G401.6 (cell line): ENCODE measurements at regions not wholly inside any gene's neighbourhood (a gene's known extent, or its start where the extent isn't known, plus 50 kb on each side); places are given as distances from the start of the nearest gene placed in this dataset.

Experiments
- FAIRE-seq: peaks from 2 replicates; lab custom pipeline; 2012; peaks lifted over from hg19 to GRCh38; lab: Jason Lieb, UNC

DNA sequence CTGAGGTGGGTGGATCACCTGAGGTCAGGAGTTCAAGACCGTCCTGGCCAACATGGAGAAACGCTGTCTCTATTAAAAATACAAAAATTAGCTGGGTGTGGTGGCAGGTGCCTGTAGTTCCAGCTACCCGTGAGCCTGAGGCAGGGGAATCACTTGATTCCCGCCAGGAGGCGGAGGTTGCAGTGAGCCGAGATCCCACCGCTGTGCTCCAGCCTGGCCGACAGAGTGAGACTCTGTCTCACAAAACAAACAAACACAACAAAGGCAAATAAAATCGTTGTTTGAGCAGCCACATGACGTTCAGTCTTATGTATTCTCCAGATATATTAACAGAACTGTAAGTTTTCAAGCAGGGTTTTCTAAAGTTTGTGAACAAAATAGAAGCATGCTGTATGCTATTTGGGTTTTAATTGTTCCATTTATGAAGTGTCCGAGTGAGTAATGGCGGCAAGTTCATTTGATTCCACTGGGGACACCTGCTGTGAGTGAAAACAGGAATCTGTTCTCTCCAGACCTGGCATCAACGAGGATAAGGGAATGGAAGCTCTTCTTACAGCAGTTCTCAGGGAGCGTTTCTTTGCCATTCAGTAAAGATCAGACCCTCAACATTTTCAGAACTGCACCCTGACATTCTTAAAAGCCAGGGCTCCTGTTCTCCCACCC lies 122.5 kb upstream of the PITRM1 start:
- no peak for FAIRE-seq

GRCh38 chr10:3293581-3294431 lies 121.2 kb upstream of the PITRM1 start:
- no peak for FAIRE-seq

DNA sequence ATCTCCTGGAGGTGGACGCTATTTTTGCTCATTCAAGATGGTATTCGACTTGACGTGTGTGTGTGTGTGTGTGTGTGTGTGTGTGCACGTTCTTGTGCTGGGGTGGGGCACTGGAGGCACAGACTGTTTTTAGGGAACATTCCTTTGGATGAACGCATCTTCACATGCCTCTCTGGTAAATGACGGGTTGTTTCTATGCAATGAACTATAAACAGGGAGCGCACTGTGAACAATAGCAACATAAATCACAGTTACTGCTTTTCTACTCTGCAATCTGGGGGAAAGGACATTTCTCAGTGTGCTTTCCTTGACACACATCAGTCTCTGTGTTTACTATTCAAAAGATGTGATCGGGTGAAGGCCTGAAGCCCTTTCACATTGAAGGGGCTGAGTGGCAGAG lies 120.1 kb upstream of the PITRM1 start:
- no peak for FAIRE-seq

GRCh38 chr10:3290550-3290949 lies 118.0 kb upstream of the PITRM1 start:
- FAIRE-seq, result no peak

DNA sequence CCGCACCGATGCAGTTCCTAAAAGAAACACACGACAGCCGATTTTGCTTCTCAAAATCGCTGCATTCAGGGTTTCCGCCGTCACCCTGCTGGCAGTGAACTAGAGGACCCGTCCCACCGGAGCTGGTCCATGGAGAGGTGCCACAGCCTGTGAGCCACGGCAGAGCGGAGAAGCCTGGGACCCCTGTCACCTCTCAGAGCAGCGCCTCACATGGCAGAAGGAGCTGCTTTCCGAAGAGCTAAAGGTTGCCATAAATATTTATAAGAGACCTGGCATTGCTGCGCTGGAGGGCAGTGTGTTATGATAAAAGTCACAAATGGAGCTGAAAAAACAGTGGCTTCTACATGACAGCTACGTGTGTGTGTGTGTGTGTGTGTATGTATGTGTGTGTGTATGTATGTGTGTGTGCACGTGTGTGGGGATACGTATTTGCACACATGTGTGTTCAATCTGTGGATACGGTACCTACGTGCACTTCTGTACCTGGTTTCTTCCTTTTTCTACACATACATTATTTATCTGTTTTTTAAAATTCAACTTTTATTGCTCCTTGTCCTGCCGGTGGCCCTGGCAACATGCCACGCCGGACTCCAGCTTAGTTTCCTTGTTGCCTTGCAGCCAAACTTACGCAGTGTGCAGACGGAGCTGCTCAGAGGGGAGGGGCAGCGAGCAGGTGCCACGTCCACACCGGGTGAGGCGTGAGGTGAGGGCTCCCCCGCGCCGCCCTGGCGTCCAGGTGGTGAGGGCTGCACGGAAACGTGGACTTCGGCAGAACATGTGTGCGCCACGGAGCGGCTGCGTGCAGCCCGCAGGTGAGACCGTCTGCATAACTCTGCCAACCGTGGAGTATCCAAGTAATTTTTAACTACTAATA lies 115.2 kb upstream of the PITRM1 start:
- no peak for FAIRE-seq

DNA sequence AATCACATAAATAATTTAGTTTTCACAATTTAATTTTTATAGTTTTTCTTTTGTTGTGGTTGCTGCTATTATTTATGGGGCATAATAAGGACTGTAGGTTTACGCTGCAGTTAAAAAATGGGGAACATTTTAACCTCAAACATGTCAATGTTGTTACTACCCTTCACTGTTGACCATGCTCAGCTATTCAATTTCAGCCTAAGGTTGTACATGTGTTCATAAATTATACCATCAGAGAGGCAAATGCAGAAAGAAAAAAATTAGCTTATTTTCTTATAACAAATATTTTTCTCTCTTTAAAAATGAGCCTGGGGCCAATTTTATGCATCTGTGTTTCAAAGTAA lies 110.1 kb upstream of the PITRM1 start:
- FAIRE-seq, result no peak

DNA sequence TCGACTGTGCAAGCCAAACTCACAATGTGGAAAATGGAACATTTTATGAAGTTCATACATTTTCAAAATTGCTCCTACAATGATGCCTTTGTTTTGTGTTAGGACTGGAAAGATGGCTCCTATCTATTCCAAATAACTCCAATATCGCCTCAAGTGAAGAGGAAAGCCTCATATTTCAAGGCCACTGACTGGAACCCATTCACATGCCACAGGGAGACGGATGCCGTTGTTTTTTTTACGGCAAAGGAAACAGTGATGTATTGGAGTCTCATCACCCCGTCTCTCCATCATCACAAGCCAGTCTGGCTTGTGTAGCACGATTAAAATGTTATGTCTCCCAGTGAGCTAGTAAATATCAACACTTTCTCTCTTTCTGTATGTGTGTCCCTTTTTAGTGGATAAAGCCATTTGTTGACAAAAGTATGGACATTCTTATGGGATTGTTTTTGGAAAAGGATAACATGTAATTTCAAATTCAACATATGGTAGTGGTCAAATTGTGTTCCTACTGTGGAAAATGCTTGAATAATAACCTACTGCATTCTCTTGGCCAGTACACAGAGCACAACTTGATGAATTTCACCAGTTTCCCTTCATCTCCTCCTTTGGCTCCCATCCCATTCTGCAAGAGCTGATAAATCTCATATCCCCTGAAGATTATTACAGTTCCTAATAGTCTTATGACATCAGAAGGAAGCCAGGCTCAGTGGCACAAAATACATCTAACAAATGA lies 109.5 kb upstream of the PITRM1 start:
- no peak for FAIRE-seq

GRCh38 chr10:3278771-3279170 lies 106.2 kb upstream of the PITRM1 start:
- no peak for FAIRE-seq

DNA sequence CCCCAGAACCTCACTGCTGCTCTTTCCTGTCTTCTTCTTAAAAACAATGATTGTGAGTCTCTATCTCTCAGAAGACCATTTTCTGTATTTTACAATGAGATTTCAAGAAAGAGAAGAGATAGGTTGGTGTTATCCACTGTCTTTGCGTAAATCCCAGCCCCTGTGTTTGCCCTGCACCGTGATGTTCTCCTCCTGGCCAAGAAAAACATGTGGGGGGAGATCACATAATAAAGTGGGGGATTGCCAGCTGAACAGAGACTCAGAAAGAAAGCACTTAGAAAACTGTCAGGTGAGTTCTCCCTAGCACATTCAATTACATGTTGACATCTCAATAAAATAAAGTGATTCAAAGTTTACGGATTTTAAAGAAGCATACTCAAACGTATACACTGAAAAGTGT lies 105.0 kb upstream of the PITRM1 start:
- FAIRE-seq, result no peak

- FAIRE-seq, result no peak
Observed at GRCh38 chr10:3274414-3274813, 101.8 kb upstream of the PITRM1 start.

DNA sequence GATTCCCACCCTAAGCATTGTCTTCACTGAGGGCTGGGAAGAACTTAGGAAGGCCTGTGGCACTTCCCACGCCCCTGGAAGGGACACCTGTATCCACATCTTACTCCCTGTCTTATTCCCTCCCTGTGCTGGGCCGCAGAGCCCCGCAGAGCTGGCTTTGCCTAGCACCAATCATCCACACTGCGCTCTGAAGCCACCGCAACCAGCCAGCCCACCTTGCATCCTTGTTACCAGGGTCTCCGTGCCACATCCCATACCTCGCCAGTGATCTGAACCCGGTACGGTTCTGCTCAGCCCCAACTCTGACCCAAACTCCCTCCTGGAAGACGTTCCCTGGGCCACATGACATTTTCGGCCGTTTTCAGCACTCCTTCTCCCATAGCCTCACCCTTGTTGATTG lies 101.4 kb upstream of the PITRM1 start:
- no peak for FAIRE-seq

DNA sequence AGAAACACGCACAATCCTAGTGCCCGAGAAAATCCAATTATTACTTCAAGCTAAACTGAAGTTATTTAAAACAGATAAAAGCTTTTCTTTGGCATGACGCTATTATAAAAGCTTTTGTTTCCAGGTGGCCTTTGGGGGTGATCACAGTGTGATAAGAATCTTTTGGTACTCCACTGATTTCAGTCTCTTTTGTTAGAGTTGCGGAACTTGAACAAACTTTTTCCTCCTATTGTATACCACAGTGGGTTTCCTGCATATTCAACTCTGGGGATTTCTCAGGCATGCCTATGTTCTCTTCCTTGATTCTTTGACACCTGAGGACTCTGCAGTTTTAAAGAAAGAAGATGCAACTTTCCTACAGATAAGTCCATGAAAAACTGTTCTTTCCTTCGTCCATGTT lies 99.7 kb upstream of the PITRM1 start:
- FAIRE-seq, result no peak

- no peak for FAIRE-seq
Observed at GRCh38 chr10:3271354-3272115, 99.0 kb upstream of the PITRM1 start.

GRCh38 chr10:3270577-3271316 lies 98.2 kb upstream of the PITRM1 start:
- FAIRE-seq, result no peak

DNA sequence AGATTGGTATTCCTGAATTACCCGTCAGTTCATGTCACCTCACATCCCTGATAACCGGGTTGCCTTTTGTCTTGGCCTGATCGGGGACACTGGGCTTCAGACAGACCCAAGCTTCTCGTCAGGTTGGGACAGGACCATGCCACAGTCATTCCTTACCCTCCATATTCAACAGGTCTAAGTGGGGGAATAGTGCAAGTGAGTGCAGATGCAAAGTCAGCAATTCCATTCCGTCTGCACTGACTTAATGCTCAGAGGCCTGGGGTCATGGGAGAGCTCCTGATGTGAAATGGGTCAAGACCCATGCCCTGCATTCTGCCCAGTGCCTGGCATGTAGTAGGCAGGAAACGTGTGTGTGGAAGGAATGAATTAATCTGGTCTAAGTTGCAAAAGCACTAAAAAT lies 95.4 kb upstream of the PITRM1 start:
- FAIRE-seq, result no peak

DNA sequence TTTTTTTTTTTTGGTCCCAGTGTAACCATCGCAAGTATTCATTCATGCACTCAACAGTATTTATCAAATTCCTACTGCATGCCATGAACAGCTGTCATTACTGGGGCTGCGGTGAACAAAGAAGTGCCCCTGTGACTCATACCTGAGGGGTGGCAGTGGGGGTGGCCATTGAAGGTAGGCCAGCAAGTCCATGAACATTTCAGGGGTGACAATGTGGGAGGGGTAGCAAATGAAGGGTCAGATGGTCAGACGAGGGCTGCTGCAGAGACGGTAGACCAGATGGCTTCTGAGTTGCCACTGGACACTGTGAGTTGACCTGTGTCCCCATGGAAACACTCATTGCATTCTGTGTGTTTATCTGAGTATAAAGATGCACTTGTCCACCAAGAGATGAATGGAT lies 92.5 kb upstream of the PITRM1 start:
- no peak for FAIRE-seq

DNA sequence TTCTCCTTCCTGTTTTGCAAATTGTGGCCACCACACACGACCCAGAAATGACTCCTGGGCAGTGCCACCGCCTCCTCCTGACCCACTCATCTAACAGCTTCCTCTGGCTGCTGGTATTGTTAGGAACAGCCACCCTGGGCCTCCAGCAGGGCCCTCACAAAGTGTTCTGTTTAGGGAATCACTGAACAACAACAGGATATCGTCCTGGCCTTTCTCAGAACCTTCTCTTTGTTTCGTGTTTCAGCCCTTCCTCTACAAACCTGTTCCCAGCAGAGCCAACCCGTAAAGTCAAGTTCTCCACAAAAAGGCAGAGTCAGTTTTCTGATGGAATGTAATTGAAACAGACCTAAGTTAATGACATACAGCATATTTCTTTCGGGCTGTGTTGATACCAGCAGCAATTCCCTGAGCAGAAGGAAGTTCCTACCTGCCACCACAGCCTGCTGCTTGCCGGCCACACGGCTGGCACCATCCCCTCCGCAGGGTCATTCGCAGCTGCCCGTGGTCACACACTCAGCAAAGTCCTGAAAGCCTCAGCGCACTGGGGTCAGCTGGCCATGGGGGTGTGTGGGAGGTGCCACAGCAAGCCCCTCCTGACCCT lies 91.7 kb upstream of the PITRM1 start:
- FAIRE-seq, result no peak

DNA sequence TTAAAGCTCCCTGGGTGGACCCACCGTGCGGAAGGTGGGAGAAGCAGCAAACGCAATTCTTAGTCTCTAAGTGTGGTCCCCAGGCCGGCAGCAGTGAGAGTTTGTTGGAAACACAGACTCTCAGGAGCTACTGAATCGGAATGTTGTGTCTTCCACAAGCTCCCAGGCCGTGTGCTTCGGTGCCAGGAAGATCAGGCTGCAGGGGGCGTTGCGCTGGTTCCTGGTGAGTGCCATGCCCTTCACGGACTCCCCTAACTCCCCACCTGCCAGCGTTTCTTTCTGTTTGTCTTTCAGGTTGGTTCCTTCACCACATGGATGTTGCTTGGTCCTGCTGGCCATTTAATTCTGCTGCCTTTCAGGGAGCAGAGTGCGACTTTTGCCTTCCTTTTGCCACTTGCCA lies 91.2 kb upstream of the PITRM1 start:
- no peak for FAIRE-seq

DNA sequence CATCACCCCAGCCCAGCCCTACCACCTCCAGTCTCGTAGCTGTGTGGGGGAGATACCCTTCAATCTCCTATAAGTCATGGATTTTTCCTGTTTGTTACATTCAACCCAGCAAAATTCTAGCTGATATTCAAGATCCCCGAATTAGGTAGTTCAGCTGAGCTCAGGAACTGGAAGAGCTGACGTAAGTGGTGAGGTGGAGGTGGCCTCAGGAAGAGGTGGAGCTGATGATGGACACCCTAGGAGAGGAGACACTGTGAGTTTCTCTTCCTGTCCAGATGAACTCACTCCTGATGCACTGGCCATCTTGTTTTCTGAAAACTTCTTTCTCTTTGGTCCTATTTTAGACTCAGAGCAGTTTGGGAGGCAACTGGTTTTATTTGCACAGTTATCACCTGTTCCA lies 90.5 kb upstream of the PITRM1 start:
- no peak for FAIRE-seq

- no peak for FAIRE-seq
Observed at GRCh38 chr10:3261921-3262320, 89.3 kb upstream of the PITRM1 start.
